ENCODE measurements at regions not wholly inside any gene's neighbourhood (a gene's known extent, or its start where the extent isn't known, plus 50 kb on each side); places are given as distances from the start of the nearest gene placed in this dataset.

DNA sequence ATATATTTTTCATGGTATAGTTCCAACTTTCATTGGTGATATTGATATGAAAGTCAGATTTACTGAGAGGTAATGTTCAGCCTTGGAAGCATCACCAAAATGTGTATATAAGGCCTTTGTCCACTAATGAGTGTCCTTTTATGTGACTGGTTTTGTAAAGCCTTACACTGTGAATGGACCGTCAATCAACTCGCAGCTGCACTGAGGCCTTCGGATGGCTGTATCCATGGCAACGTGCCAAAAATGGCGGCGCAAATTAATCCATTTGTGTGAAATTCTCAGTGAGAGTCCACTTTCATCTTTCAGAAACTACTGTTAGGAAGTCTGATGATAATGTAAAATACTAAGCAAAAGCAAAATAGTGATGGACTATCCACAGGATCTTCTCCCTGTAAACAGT lies 131.7 kb downstream of the SPCS3 start:
- no peaks in the 10 kb centered on the region for H3K4me1 Mint-ChIP-seq
- no peak overlapping the region for H3K4me3 Mint-ChIP-seq
- no peaks in the 10 kb centered on the region for H3K27me3 Mint-ChIP-seq
- CTCF ChIA-PET = no interaction called here
- H3K9me3 Mint-ChIP-seq = no peaks in the 10 kb centered on the region
- H3K36me3 Mint-ChIP-seq (ENCODE audit: low read depth) = no peaks in the 10 kb centered on the region
- DNase-seq = no peak
- POLR2A ChIA-PET = no interaction called here
- no peak overlapping the region for H3K27ac Mint-ChIP-seq

DNA sequence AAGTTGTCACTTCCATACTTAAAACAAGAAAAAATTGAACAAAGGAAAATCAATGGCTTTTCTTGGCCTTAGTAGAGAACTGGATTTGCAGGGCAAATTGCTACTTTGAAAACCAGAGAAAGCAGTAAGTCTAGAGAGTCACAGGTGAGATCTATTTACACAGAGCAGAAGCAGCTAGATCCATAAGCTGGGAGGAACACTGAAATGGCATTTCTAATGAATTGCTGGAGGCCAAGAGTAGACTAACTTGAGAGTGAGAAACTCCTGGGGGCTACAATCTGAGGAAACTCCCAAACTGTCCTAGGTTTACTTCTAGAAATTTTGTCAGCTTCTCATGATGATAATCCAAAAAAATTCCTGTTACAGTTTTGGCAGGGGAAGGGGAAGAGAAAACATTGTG lies 133.3 kb downstream of the SPCS3 start:
- CTCF ChIA-PET = no interaction called here

DNA sequence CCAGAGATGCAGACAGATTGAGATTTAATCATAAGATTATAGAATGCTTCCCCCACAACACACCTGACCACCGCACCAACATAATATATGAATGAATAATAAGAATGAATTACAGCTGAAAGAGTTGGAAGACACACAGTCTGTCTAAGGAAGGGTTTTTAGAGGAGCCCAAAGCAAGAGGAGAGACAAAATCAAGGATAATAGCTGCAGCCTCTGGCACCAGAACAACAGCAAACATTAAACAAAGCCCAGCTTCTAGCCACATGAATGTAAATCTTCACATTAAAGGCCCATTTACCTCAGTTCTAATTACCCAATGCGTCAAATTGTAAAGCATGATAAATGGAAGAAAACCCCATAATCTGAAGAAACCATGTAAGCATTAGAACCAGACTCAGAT lies 133.9 kb downstream of the SPCS3 start:
- Mint-ChIP-seq H3K36me3 (ENCODE audit: low read depth) (no peaks in the 10 kb centered on the region), H3K9me3 (no peaks in the 10 kb centered on the region), H3K4me3 (no peak overlapping the region), H3K4me1 (no peaks in the 10 kb centered on the region), H3K27ac (no peak overlapping the region), H3K27me3 (no peaks in the 10 kb centered on the region)
- ChIA-PET POLR2A (no interaction called here), CTCF (no interaction called here)
- DNase-seq = no peak

More for the DNA sequence above, 133.3 kb downstream of the SPCS3 start:
- DNase-seq = no peak
- no peak overlapping the region for H3K27ac Mint-ChIP-seq
- H3K4me1 Mint-ChIP-seq = no peaks in the 10 kb centered on the region
- no peaks in the 10 kb centered on the region for H3K27me3 Mint-ChIP-seq
- no peaks in the 10 kb centered on the region for H3K9me3 Mint-ChIP-seq
- no peak overlapping the region for H3K4me3 Mint-ChIP-seq
- no peaks in the 10 kb centered on the region for H3K36me3 Mint-ChIP-seq (ENCODE audit: low read depth)
- POLR2A ChIA-PET = no interaction called here

DNA sequence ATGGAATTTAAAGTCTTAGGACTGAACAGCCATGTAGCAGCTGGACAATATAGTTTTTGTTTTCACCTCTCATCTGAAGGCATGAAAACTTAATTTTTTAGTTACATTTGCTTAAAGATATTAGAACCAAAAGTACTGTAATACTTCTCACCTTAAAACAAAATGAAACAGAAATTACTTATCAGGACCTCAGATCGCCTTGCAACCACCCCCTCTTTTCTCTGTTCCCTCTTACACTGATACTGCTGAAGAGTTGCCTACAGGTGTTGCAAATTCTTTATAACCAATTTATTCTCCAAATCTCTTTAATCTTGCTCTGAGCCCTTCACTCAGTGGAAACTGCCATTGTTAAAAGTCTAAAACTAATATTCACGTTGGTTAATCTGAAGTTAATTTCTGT lies 145.0 kb downstream of the SPCS3 start:
- CTCF ChIA-PET = no interaction called here
- Mint-ChIP-seq H3K36me3 (ENCODE audit: low read depth) (no peaks in the 10 kb centered on the region), H3K27me3 (no peaks in the 10 kb centered on the region), H3K27ac (no peak overlapping the region), H3K4me1 (no peaks in the 10 kb centered on the region), H3K9me3 (peaks cover 12% of the 10 kb centered on the region), H3K4me3 (no peak overlapping the region)
- DNase-seq = no peak
- POLR2A ChIA-PET = no interaction called here

DNA sequence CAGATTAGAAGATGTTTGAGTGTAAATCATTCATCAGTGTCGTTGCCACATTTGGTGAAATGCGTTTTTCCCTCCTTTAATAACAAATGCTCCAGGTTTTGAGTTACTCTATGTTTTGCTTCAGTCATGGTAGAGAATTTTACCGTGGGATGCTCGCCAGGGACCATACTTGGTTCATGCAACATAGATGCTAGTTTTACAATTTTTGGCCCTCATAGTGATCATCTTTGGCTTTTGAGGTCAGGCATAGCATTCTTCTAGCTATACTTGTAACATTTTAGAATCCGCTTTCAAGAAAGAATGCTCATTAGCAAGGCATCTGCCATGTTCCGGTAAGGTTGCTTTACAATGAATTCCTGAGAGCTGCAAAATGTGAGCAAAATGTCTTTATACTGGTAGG lies 147.2 kb downstream of the SPCS3 start:
- H3K27ac Mint-ChIP-seq = no peak overlapping the region
- H3K36me3 Mint-ChIP-seq (ENCODE audit: low read depth) = no peaks in the 10 kb centered on the region
- H3K4me3 Mint-ChIP-seq = no peak overlapping the region
- no peaks in the 10 kb centered on the region for H3K4me1 Mint-ChIP-seq
- no peak for DNase-seq
- CTCF ChIA-PET = no interaction called here
- H3K27me3 Mint-ChIP-seq = no peaks in the 10 kb centered on the region
- POLR2A ChIA-PET = no interaction called here
- H3K9me3 Mint-ChIP-seq = peaks cover 7% of the 10 kb centered on the region

DNA sequence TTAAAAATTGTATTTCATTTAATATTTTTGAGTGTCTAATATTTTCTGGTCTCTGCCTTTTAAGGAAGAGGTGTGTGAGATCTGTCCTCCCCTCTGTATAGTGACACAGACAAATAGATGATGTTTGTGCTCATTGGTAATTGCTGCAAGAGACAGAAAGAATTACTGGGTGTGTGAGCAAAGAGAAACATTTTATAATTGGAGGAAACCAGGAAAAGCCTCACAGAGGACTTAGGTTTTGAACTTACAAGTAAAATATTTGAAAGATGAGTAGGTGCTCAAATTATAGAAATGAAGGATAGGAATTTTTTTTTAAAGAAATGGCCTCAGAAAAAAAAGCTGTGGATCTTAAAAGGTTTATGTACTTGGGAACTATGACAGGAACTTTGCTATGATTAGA lies 149.8 kb downstream of the SPCS3 start:
- H3K27me3 Mint-ChIP-seq = no peaks in the 10 kb centered on the region
- ChIA-PET CTCF (no interaction called here), POLR2A (no interaction called here)
- H3K9me3 Mint-ChIP-seq = no peaks in the 10 kb centered on the region
- H3K27ac Mint-ChIP-seq = no peak overlapping the region
- no peaks in the 10 kb centered on the region for H3K36me3 Mint-ChIP-seq (ENCODE audit: low read depth)
- no peak overlapping the region for H3K4me3 Mint-ChIP-seq
- no peak for DNase-seq
- no peaks in the 10 kb centered on the region for H3K4me1 Mint-ChIP-seq

DNA sequence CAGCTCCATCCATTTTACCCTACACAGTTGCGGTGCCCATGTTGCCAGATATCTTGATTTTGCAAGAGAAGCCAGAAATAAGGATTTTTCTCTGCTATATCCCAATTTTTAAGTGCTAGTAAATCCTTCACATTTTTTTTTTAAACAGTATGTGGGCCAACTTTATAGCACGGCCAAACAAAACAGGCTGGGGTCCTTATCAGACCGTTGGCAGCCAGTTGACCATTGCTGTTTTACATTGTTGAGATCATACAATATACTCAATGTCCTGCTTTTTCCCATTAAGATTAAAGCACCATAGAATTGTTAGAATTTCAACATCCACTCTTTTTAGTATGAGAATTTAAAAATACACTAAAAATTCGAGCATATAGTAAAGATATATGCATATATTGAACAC lies 150.9 kb downstream of the SPCS3 start:
- ChIA-PET POLR2A (no interaction called here), CTCF (no interaction called here)
- Mint-ChIP-seq H3K4me1 (no peaks in the 10 kb centered on the region), H3K27ac (no peak overlapping the region), H3K27me3 (no peaks in the 10 kb centered on the region), H3K4me3 (no peak overlapping the region), H3K9me3 (no peaks in the 10 kb centered on the region), H3K36me3 (ENCODE audit: low read depth) (no peaks in the 10 kb centered on the region)
- no peak for DNase-seq

DNA sequence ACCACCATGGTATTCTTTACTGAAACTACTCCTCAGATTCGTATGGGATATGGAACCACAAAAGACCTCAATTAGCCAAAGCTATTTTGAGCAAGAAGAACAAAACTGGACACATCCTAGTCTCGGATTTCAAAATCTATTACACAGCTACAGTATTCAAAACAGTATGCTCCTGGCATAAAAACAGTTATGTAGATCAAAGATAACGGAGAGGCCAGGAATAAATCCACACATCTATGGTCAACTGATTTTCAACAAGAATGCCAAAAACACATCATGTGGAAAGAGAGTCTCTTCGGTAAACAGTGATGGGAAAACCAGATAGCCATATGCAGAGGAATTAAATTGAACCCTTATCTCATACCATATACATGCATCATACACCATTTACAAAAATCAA lies 155.3 kb downstream of the SPCS3 start:
- POLR2A ChIA-PET = no interaction called here
- DNase-seq = no peak
- no peak overlapping the region for H3K27ac Mint-ChIP-seq
- H3K4me3 Mint-ChIP-seq = no peak overlapping the region
- H3K4me1 Mint-ChIP-seq = no peaks in the 10 kb centered on the region
- CTCF ChIA-PET = no interaction called here
- H3K9me3 Mint-ChIP-seq = peaks cover 12% of the 10 kb centered on the region
- H3K27me3 Mint-ChIP-seq = no peaks in the 10 kb centered on the region
- H3K36me3 Mint-ChIP-seq (ENCODE audit: low read depth) = no peaks in the 10 kb centered on the region

DNA sequence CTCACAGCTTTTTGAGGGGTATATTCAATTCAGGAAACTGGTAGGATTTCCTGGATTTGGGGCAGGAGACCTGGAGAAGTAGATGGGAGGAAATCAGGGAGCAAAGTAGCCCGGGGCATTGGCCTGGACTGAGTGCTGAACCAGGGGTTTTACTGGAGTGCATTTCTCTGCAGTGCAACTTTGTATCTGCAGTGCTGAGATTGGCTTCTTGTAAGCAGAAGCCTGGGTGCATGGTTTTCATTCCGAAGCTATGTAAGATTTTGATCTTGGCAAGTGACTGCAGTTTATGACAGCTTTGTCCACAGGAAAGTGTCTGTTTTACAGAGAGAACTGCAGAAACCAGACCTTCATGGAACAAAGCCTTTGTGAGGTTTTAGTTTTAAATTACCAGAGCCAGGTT lies 158.3 kb downstream of the SPCS3 start:
- H3K27me3 Mint-ChIP-seq = no peaks in the 10 kb centered on the region
- ChIA-PET POLR2A (no interaction called here), CTCF (no interaction called here)
- DNase-seq = no peak
- no peaks in the 10 kb centered on the region for H3K36me3 Mint-ChIP-seq (ENCODE audit: low read depth)
- H3K9me3 Mint-ChIP-seq = peaks cover 15% of the 10 kb centered on the region
- H3K27ac Mint-ChIP-seq = no peak overlapping the region
- no peaks in the 10 kb centered on the region for H3K4me1 Mint-ChIP-seq
- H3K4me3 Mint-ChIP-seq = no peak overlapping the region

DNA sequence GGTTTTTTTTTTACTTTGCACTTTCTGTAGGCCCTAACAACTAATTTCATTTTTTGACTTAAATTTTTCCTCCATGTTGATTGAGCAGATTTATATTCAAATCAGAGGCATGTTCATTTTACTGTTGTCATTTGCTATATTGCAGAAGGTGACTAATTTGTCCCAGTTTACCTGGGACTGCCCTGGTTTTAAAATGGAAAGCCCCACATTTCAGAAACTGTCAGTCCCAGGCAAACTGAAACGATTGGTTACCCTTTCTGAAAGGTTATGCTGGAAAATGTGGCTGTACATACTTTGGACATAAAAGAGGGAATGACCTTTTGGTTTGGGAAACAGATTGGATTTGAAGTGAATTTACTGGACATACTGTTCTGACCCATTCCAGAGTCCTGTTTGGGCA lies 160.0 kb downstream of the SPCS3 start:
- Mint-ChIP-seq H3K9me3 (peaks cover 15% of the 10 kb centered on the region), H3K27ac (no peak overlapping the region), H3K36me3 (ENCODE audit: low read depth) (no peaks in the 10 kb centered on the region), H3K4me3 (no peak overlapping the region), H3K4me1 (no peaks in the 10 kb centered on the region), H3K27me3 (no peaks in the 10 kb centered on the region)
- no peak for DNase-seq
- ChIA-PET CTCF (no interaction called here), POLR2A (no interaction called here)

DNA sequence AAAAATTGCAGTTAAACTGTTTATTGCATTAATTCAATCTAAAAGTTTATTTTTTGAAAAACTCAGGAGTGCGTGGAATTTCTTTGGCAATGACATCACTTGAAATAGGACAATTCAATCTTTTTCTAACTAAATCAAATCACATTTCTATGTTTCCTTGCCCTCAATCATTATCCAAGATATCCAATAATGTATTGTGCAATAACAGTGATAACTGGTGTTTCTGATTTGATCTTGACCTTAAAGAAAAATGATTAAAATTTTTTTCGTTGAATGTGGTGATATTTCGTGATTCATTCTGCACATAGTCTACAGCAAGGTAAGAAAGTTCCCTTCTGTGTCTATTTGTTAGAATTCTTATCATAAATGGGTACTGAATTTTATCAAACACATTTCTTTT lies 163.2 kb downstream of the SPCS3 start:
- Mint-ChIP-seq H3K36me3 (ENCODE audit: low read depth) (no peaks in the 10 kb centered on the region), H3K27me3 (no peaks in the 10 kb centered on the region), H3K4me1 (no peaks in the 10 kb centered on the region), H3K4me3 (no peak overlapping the region), H3K9me3 (peaks cover 3% of the 10 kb centered on the region), H3K27ac (no peak overlapping the region)
- no peak for DNase-seq
- ChIA-PET POLR2A (no interaction called here), CTCF (interaction anchor here (1.2 kb wide), 1 partner anchor 10 kb away, joined by 3 read pairs; no protein-coding TSS in a partner anchor)

DNA sequence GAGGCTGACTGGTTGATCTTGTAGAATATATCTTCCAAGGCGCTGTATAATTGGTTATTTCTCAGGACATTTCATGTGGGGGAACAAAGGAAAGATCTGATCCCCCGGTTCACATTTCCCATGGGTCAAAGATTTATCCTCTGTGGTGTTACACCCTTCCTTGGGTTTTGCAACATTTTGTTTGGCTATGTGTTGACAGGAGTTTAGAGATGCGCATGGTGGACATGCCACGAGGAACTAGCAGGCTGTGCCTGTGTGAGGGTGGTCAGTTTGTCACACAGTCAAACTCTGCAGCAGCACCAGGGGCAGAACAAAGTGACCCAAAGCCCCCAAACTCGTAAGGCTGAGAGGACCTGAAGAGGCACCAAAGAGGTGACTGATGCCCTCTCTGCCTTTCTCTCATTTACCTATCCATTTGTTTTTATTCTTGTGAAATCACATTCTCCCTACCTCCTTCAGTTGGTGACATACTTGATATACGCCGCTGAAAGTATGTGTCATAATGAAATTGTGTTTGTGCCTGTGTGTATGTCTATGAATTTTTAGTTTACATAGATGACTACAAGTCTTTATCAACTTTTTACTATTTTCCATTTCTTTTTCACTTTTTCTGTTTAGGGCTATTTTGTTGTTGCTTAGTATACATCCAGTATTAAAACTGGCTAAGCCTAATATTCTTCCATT lies 164.7 kb downstream of the SPCS3 start:
- no peak for DNase-seq
- CTCF ChIA-PET = no interaction called here
- Mint-ChIP-seq H3K27ac (no peak overlapping the region), H3K36me3 (ENCODE audit: low read depth) (no peaks in the 10 kb centered on the region), H3K27me3 (no peaks in the 10 kb centered on the region), H3K9me3 (peaks cover 3% of the 10 kb centered on the region), H3K4me1 (no peaks in the 10 kb centered on the region), H3K4me3 (no peak overlapping the region)
- POLR2A ChIA-PET = no interaction called here

DNA sequence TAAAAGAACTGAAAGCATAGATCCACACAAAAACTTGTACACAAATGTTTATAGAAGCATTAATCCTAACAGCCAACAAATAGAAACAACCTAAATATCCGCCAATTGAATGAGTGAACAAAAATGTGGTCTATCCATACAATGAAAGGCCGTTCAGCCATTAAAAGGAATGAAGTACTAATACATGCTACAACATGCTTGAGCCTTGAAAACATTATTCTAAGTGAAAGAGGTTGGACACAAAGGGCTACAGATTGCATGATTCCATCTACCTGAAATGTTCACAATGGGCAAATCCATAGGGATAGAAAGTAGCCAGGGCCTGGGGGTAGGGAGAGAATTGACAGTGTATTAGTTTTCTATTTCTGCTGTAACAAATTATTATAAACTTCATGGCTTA lies 169.2 kb downstream of the SPCS3 start:
- POLR2A ChIA-PET = no interaction called here
- no peak overlapping the region for H3K4me3 Mint-ChIP-seq
- H3K4me1 Mint-ChIP-seq = peaks cover 2% of the 10 kb centered on the region
- DNase-seq = no peak
- H3K9me3 Mint-ChIP-seq = no peaks in the 10 kb centered on the region
- no peak overlapping the region for H3K27ac Mint-ChIP-seq
- no peaks in the 10 kb centered on the region for H3K36me3 Mint-ChIP-seq (ENCODE audit: low read depth)
- CTCF ChIA-PET = no interaction called here
- H3K27me3 Mint-ChIP-seq = no peaks in the 10 kb centered on the region

DNA sequence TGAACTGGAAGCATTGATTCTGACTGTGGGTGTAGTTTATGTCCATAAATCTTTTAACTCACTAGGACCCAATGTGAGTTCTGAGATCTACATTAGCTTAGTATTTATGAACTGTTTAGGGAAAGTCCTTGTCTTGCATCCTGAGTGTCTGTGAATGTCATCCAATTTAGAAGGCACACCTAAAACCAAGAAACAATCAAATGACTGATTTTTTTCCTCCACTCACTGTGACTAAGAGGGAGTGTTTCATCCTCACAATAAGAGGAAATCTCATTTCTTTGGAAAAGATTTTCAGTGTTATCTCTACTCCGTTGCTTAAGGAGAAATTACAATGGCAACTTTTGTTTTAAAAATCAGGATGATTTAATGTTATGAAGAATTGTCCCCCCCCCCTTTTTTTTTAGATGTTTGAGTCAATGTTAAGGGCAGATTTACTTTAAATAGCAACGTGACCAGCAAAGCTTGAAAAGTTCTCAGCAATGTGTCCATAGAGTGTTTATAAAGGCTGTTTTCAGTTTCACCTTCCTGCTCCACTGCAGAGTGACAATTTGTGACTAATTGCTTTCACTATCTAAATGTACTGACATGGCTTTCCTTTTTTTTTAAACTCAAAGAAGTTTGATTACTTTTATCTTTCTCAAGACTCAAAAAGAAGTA lies 173.0 kb downstream of the SPCS3 start:
- POLR2A ChIA-PET = no interaction called here
- Mint-ChIP-seq H3K27me3 (no peaks in the 10 kb centered on the region), H3K4me1 (peaks cover 2% of the 10 kb centered on the region), H3K4me3 (no peak overlapping the region), H3K36me3 (ENCODE audit: low read depth) (no peaks in the 10 kb centered on the region), H3K27ac (peak overlapping the region; percentile 26), H3K9me3 (peaks cover 6% of the 10 kb centered on the region)
- CTCF ChIA-PET = no interaction called here
- no peak for DNase-seq

Data from activated CD4-positive, alpha-beta T cell treated with anti-CD3 and anti-CD28 coated beads, Interleukin-2, amount 10 ng/mL, durations not matched to agents 7 days and 5 days (primary cell).